Choroid plexus epithelial cell (primary cell): ENCODE measurements at regions not wholly inside any gene's neighbourhood (a gene's known extent, or its start where the extent isn't known, plus 50 kb on each side); places are given as distances from the start of the nearest gene placed in this dataset.

Experiments
- DNase-seq: peaks from one replicate; pipeline ENCODE4 v3.0.0-alpha.2; 2010; ENCODE audit warnings: low read depth
- H3K4me3 ChIP-seq: 2 replicates; pipeline ENCODE4 v1.5.1; 2011; ENCODE audit warnings: low read depth, mild to moderate bottlenecking, control low read depth, low read length, moderate library complexity
- CTCF ChIP-seq: conservative IDR thresholded peaks from 2 replicates; pipeline ENCODE4 v1.5.1; 2011; ENCODE audit warnings: low read depth, mild to moderate bottlenecking, control low read depth, inconsistent platforms, low read length, moderate library complexity

- DNase-seq = no peak
- TF ChIP-seq CTCF = no peak
- H3K4me3 ChIP-seq = no peak overlapping the region
Measured at GRCh38 chr10:130396044-130396443, 259.9 kb downstream of the GLRX3 start.

GRCh38 chr10:130398090-130398994 is 262.2 kb downstream of the GLRX3 start:
- DNase-seq = no peak
- H3K4me3 ChIP-seq = no peak overlapping the region
- no peak for TF ChIP-seq CTCF

GRCh38 chr10:130399425-130399950 is 263.3 kb downstream of the GLRX3 start:
- H3K4me3 ChIP-seq = no peak overlapping the region
- TF ChIP-seq CTCF = no peak
- DNase-seq = no peak

GRCh38 chr10:130400890-130401289 is 264.7 kb downstream of the GLRX3 start:
- no peak for DNase-seq
- no peak for TF ChIP-seq CTCF
- H3K4me3 ChIP-seq = no peak overlapping the region

GRCh38 chr10:130401860-130402765 is 265.9 kb downstream of the GLRX3 start:
- no peak for DNase-seq
- TF ChIP-seq CTCF = no peak
- H3K4me3 ChIP-seq = no peak overlapping the region

- H3K4me3 ChIP-seq = no peak overlapping the region
- TF ChIP-seq CTCF = no peak
- DNase-seq = no peak
Measured at GRCh38 chr10:130403153-130404075, 267.2 kb downstream of the GLRX3 start.
